ENCODE measurements at regions not wholly inside any gene's neighbourhood (a gene's known extent, or its start where the extent isn't known, plus 50 kb on each side); places are given as distances from the start of the nearest gene placed in this dataset.

DNA sequence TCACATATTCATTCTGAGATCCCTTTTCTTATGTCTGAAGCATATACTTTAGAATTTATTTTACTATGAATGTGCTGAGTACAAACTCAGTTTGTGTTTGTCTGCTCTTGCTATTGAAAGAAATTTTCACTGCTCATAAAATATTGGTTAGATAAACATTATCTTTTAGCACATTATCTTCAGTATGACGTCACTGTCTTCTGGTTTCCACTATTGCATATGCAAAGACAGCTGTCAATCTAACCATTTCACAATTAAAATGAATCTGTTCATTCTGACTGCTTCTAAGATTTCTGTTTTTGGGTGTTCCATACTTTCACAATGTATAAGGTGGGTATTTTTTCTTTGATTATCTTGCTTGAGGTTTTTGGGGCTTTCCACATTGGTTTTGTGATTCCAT is 526.2 kb upstream of the CDH6 start:
- TF ChIP-seq, protein P1, sequence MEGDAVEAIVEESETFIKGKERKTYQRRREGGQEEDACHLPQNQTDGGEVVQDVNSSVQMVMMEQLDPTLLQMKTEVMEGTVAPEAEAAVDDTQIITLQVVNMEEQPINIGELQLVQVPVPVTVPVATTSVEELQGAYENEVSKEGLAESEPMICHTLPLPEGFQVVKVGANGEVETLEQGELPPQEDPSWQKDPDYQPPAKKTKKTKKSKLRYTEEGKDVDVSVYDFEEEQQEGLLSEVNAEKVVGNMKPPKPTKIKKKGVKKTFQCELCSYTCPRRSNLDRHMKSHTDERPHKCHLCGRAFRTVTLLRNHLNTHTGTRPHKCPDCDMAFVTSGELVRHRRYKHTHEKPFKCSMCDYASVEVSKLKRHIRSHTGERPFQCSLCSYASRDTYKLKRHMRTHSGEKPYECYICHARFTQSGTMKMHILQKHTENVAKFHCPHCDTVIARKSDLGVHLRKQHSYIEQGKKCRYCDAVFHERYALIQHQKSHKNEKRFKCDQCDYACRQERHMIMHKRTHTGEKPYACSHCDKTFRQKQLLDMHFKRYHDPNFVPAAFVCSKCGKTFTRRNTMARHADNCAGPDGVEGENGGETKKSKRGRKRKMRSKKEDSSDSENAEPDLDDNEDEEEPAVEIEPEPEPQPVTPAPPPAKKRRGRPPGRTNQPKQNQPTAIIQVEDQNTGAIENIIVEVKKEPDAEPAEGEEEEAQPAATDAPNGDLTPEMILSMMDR (IDR thresholded peaks at IDR 0.05): no peak
- TF ChIP-seq EZH2 (IDR thresholded peaks at IDR 0.05): no peak
